NCI-H2107 treated with DMSO at 0.1 percent for 48 hours (cell line): ENCODE measurements at regions not wholly inside any gene's neighbourhood (a gene's known extent, or its start where the extent isn't known, plus 50 kb on each side); places are given as distances from the start of the nearest gene placed in this dataset.
"Not testable (repeated sequence)": the region's sequence is repeated elsewhere in the genome, so short reads cannot be mapped to it uniquely, and the experiment has no call there.

Source experiments
- DNase-seq: peaks from one replicate; lab custom pipeline; 2025; ENCODE audit not compliant: unreplicated experiment; lab: John Stamatoyannopoulos, UW

DNA sequence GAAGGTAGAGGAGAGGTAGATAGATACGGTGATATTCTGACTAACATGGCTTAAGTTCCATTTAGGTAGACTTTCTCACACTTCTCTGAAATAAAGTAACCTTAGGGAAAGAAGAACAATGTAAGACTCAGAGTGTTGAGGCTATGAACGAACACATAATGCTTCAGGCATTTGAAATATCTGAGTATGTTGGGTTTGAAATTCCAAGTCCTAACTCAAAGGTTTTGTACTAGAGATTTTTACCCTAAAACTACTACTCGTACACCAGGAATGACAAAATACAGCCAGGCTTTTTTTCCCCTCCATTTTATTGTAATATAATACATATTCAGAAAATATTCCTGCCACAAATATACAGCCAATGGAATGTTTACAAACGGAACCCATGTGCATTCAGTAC lies 592.6 kb downstream of the ETS1 start:
- DNase-seq = no peak

GRCh38 chr11:127993788-127994187 lies 593.6 kb downstream of the ETS1 start:
- no peak for DNase-seq

- DNase-seq = no peak
Measured at GRCh38 chr11:127993281-127993680, 594.1 kb downstream of the ETS1 start.

DNA sequence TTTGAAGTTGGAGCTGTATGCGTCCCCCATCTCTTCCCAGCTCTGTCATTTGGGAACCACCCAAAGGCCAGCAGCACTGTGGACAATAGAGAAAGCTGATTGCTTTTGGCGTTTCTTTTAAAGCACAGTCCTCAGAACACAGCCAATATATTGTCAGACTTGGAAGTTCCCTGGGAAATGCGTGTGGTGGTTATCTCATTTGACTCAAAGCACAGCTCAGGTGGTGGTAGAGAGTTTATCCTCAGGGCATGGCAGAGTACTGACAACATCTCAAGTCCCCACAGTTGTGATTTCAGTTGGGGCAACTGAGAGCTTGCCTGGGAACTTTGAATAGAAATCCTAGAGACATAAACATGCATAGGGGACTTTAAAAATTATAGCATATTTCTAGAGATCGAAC lies 601.3 kb downstream of the ETS1 start:
- DNase-seq = no peak

DNA sequence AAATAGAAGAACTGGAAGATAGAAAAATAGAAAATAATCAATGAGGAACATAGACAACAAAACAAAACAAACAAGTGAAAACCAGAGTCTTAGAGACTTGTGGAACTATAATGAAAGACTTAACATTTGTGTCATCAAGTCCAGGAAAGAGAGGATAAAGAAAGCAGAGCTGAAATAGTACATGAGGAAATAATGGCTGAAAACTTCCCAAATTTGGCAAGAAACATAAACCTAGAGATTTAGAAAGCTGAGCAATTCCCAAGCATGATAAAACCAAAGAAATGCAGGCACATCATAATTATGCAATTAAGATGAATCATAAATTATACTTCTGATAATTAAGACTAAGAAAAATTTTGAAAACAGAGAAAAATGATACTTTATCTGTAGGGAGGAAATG lies 614.5 kb downstream of the ETS1 start:
- DNase-seq = no peak

GRCh38 chr11:127971448-127971847 lies 615.9 kb downstream of the ETS1 start:
- no peak for DNase-seq

DNA sequence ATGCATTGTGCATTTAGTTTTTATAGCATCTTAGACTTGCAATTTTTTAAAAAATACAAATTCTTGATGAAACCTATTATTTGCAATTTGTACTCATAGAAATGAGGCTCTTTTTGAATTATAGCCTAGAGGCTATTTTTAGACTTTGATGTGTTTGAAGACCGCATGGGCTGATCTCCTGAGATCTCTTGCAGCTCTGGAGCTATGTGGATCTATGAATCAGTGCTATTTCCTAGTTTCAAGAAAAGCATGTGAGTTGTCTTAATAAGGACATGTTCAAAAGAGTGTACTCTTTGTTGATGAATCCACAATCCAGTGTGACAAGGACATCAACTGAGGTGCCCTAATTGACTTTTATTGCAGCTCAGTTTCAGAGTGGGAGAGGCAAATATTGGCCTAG lies 620.5 kb downstream of the ETS1 start:
- no peak for DNase-seq

DNA sequence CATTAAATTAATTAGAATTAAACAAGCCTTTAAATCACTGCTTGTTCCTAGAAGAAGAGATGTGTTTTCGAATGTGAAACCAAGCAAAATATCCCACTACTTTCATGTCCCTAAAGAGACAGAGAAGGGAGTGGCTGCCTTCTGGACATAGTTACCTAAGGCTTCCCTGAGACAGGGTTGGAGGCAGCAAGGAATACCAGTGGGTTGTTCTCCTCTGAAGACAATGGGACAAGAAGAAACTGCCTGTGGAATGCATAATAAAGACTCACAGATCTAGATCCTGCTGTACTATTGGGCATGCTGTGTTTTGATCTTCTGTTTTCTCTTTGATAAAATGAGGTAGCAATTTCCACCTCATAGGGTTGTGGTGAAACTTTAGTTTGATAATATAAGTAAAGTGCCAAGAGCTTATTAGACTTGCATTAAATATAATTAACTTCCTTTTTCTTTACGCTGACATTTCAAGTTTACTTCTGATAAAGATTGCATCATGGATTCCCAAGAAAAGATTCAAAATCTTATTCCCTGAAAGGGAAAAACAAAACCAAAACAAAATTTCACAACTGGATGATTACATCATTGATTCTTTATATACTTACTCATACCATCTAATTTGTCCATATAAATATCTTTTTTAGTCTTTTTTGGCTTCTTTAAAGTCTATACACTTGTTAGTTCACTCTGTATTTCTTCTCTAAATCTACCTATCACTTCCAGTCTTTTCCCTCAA lies 621.3 kb downstream of the ETS1 start:
- DNase-seq = no peak

DNA sequence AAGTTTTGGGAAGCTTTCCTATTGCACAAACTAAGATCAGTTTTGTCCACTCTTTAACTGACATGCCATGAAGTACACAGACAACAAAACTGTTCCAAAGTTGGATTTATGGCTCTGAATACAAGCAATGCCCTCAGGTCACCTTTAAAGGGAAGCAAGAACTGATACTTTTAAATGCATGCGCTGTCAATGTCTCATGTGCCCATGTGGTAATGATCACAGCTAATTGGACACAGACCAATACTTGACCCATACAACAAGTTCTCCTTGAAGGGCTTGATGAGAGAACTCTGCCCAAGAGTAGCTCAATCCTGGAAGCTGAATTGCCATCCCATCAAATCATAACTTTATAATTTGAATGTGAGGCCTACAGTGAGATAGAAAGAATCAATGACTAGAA lies 624.9 kb downstream of the ETS1 start:
- no peak for DNase-seq

- no peak for DNase-seq
Measured at GRCh38 chr11:127950162-127950561, 637.2 kb downstream of the ETS1 start.

GRCh38 chr11:127943763-127944162 lies 643.6 kb downstream of the ETS1 start:
- DNase-seq = no peak

GRCh38 chr11:127943152-127943551 lies 644.2 kb downstream of the ETS1 start:
- DNase-seq = no peak

DNA sequence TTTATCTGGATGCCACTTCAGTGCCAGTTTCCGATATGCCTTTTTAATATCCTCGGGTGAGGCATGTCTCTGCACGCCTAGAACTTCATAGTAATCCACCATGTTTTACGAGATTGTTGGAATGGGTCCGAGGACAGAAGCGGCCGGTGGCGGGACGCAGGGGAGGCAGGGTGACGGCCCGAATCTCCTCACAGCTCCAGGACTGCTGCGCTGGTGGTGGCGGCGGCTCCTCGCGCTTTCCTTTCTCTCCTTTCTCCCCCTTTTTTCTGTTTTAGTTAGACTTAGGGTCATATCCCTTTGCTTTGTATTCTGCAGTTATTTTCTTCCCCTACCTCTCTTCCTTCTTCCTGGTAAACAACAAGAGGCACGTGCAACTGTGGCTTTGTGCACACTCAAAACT lies 645.8 kb downstream of the ETS1 start:
- DNase-seq = not testable (repeated sequence)

- no peak for DNase-seq
Measured at GRCh38 chr11:127939000-127939399, 648.4 kb downstream of the ETS1 start.

- no peak for DNase-seq
Measured at GRCh38 chr11:127935081-127935480, 652.3 kb downstream of the ETS1 start.

GRCh38 chr11:127933961-127934360 lies 653.4 kb downstream of the ETS1 start:
- not testable (repeated sequence) for DNase-seq

GRCh38 chr11:127931803-127932202 lies 655.6 kb downstream of the ETS1 start:
- no peak for DNase-seq

DNA sequence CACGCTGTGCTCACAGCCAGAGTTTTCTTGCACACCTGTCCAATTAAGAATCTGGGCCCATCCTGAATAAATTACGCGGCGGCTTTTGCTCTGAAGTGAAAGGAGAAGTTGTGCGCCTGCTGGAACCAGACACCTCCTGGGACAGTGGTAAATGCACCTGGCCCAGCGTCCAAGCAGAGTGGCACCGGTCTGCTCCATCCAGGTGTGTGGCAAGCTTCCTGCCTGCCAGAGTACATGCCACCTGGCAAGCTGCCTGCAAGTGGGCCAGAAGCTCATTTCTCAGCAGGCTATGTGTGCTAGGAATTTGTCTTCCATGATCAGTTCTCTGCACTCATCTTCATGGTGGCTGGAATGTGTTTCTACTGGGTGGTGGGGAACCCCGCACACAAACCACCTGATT lies 660.6 kb downstream of the ETS1 start:
- DNase-seq = peak; percentile 54

DNA sequence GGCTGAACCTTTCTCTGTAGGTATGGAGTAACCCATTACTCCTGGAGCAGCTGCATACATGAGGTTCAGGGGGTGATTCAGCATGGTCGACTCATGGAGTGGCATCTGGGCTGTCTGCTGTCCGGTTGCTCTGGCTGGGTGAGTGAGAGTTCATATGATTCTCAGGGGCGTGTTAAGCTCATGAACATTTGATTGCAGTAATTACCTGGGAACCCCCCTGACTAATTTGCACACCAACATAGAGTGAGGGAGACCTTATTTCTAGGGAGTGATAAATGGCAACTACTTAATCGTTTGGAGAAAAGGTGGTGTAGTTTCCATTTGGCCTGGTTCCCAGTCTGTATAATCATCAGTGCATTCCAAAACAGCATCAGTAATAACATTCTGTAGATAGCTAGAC lies 661.9 kb downstream of the ETS1 start:
- no peak for DNase-seq

DNA sequence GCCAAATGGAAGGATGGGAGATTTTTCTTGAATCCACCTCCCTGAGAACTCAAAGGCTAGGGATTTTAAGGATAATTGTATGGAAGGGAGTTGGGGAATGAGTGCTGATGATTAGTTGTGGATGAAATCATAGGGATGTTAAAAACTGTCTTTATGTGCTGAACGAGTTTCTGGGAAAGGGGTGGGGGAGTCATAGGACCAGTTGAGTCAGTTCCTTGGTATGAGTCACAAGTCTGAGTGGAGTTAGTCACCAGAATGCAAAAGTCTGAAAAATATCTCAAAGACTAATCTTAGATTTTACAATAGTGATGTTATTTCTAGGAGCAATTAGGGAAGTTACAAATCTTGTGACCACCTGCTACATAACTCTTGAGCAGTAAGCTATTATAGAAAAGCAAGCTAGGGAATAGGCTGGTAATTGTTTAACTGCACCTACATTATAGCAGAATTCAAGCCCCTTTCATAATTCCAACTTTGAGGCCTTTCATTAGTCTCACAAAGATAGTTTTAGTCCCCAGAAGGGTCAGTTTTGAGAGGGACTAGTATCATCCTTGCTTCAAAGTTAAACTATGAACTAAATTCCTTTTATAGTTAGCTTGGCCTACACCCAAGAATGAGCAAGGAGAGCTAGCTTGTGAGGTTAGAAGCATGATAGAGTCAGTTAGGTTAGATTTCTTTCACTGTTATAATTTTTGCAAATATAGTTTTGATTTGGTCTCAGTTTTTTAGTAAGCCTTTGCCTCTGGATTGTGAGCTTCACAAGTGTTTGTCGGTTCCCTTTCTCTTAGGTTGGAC lies 668.0 kb downstream of the ETS1 start:
- DNase-seq = no peak

- no peak for DNase-seq
Measured at GRCh38 chr11:127902382-127902781, 685.0 kb downstream of the ETS1 start.
